Fibroblast of peridontal ligament (primary cell): ENCODE measurements at regions not wholly inside any gene's neighbourhood (a gene's known extent, or its start where the extent isn't known, plus 50 kb on each side); places are given as distances from the start of the nearest gene placed in this dataset.
"Not testable (repeated sequence)": the region's sequence is repeated elsewhere in the genome, so short reads cannot be mapped to it uniquely, and the experiment has no call there.

ENCODE experiments used
- DNase-seq: peaks from one replicate; pipeline ENCODE4 v3.0.0-alpha.2; 2010; ENCODE audit errors: extremely low read depth

DNA sequence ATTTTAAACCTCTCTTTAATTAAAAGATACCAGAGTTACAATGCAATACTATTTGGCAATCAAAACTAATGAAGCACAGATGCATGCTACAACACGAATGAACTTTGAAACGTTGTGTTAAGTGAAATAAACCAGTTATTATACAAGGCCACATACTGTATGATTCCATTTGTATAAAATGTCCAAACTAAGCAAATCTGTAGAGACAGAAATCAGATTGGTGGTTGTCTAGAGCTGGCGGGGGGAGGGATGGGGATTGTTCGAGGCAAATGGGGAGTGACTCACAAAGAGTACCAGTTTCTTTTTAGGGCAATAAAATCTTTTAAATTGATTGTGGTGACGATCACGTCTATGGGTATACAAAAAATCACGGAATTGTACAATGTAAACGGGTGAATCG, 677.0 kb downstream of the NTRK3 start:
- DNase-seq, result peak; percentile 11

GRCh38 chr15:87578776-87579175, 677.8 kb downstream of the NTRK3 start:
- no peak for DNase-seq

DNA sequence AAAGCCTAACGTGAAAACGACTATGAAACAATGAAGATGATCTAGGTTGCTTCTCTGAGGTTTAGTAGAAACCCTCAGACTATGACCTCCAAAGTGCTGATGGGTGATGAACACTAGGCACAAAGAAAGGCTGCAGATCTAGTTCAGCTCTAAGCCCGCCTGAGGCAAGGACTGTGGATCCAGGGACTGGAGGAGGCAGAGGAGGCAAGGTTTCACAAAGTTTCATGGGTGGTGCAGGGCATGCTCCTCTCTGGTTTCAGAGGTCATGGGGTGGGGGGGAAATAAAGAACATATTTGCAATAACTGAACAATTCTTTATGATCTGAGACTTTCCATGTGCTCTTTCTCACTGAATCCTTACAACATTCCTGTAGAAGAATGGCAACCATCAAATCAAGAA, 679.2 kb downstream of the NTRK3 start:
- DNase-seq, result no peak

DNA sequence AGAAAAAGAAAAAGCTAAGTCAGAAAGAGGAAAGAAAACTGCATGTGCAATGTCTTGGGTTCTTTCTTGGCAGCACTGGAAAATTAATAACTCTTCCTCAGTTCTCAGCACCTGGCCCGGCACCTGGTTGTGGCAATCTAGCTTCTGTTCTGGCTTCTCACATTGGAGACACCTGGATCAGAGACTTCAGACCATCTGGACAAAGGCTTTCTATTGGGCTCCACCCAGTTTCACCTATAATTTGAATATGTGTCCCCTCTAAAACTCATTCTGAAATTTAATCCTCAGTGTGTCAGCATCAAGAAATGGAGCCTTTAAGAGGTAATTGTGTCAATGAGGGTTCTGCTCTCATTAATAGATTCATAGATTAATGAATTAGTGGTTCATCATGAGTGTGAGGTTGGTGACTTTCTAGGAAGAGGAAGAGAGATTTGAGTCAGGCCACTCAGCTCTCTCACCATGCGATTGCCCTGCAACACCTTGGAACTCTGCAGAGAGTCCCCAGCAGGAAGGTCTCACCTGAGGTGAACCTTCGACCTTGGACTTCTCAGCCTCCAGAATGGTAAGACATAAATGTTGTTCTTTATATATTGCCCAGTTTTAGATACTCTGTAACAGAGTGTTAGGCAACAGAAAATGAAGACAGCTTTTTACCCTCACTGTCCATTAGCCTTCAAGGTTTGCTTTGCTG, 679.9 kb downstream of the NTRK3 start:
- DNase-seq, result no peak

- DNase-seq, result no peak
Measured at GRCh38 chr15:87575896-87576473, 680.6 kb downstream of the NTRK3 start.

DNA sequence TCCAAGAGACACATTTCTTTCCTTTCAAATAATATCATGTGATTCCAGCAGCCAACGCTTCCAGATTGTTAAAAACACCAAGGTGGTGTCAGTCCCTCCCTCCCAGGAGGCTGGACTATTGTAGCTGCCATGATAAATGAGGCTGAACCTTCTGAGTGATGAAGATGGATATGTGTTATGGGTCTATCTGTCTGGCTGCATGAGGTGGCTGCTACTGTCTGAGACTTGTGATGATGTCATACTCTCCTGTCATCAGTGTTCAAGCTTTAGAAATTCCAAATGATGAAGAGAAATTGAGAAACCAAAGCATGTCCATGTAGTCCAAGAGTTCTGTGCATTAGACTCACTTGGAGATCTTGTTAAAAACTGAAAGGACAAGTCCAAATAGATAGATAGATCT, 683.0 kb downstream of the NTRK3 start:
- no peak for DNase-seq

DNA sequence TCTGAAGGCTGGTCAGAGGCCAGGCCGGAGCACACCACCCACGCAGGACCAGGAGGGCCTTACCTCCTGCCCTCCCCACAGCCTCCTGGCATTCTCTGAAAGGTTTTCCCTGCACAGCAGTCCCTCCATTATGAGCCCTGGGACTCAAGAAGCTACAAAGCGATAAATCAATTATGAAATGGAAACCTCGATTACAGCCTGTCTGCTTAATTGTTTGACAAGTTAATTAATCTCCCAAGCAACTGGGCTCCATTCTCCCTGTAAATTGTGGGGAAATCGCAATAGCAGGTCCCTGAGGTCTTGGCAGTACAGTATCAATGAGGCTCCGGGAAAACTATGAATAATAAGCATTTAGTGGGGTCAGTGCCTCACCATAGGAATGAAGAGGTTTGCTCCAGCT, 683.5 kb downstream of the NTRK3 start:
- DNase-seq, result no peak

- no peak for DNase-seq
Measured at GRCh38 chr15:87572381-87572910, 684.1 kb downstream of the NTRK3 start.

- DNase-seq, result peak; percentile 34
Measured at GRCh38 chr15:87570206-87570605, 686.3 kb downstream of the NTRK3 start.

GRCh38 chr15:87569581-87569980, 687.0 kb downstream of the NTRK3 start:
- no peak for DNase-seq

DNA sequence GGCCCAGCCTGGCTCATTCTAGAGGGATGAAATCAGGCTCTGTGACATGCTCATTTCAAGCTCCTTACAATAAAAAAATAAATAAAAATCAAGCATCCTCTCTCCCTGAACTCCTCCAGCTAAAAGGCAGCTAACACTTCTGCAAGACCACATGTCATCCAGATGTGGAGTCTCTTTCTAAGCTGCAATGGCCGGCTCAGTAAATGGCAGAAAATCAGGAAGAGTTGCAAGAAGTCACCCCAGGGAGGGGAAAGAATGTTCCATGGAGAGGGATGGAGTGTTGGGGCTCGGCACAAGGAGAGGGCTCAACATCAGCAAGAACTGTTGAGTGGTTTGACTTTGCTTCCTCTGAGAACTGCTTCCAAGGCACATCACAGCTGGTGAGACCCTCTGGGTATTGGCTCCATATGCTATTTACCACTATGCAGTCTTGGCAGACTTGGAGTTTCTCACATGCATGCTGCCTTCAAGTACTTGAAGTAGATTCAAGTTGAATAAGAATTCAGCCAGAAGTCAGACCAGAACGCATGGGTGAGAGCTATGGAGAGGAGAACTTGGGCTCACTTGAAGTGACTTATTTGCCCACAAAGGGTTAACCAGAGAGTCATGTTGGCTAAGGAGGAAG, 689.0 kb downstream of the NTRK3 start:
- DNase-seq, result peak; percentile 29

- no peak for DNase-seq
Measured at GRCh38 chr15:87566236-87566635, 690.3 kb downstream of the NTRK3 start.

- DNase-seq, result no peak
Measured at GRCh38 chr15:87564681-87565080, 691.9 kb downstream of the NTRK3 start.

- DNase-seq, result no peak
Measured at GRCh38 chr15:87563869-87564268, 692.7 kb downstream of the NTRK3 start.

- no peak for DNase-seq
Measured at GRCh38 chr15:87562203-87562602, 694.3 kb downstream of the NTRK3 start.

- no peak for DNase-seq
Measured at GRCh38 chr15:87561641-87562040, 694.9 kb downstream of the NTRK3 start.

- DNase-seq, result no peak
Measured at GRCh38 chr15:87557881-87558280, 698.7 kb downstream of the NTRK3 start.

- DNase-seq, result no peak
Measured at GRCh38 chr15:87556886-87557285, 699.7 kb downstream of the NTRK3 start.

GRCh38 chr15:87549860-87550259, 706.7 kb downstream of the NTRK3 start:
- DNase-seq, result no peak

DNA sequence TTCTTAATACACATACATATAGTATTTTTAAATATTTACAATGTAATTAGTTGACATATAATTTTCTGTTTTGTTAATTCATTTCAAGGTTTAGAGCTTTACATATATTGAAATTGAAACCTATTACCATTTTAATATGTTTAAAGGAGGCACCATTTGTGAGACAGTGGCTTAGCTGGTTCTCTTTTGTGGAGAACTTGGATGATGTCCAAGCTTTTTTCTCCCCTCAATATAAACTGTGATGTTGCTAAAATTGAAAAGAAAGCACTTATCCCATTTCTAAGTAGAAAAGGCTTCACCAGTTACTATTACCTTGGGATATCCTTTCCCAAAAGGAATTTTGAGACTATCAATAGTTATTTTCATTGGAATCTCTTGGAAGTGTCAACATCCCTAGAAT, 707.2 kb downstream of the NTRK3 start:
- DNase-seq, result no peak

DNA sequence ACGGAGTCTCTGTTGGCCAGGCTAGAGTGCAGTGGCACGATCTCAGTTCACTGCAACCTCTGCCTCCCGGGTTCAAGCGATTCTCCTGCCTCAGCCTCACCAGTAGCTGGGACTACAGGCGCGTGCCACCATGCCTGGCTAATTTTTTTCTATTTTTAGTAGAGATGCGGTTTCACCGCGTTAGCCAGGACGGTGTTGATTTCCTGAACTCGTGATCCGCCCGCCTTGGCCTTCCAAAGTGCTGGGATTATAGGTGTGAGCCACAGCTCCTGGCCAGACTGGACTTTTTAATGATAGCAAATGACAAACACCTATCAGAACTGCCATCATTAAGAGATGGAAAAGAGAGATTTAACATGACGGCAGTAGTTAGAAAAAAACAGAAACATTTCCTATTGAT, 707.9 kb downstream of the NTRK3 start:
- DNase-seq, result not testable (repeated sequence)

- DNase-seq, result peak; percentile 20
Measured at GRCh38 chr15:87547470-87548181, 708.9 kb downstream of the NTRK3 start.
